DOHH2 (cell line): ENCODE measurements at regions not wholly inside any gene's neighbourhood (a gene's known extent, or its start where the extent isn't known, plus 50 kb on each side); places are given as distances from the start of the nearest gene placed in this dataset.

Experiments
- H3F3A ChIP-seq: fragments of 200-600 bp; sonication (generic), shearing (Covaris generic); 2 replicates; pipeline ENCODE4 v1.6.0; 2016; ENCODE audit warnings: antibody characterized with exemption, mild to moderate bottlenecking; ENCODE audit not compliant: control insufficient read depth, insufficient read depth
- H3K27ac ChIP-seq: fragments of 200-600 bp; sonication (generic); 2 replicates; pipeline ENCODE4 v1.5.1; 2014; ENCODE audit warnings: low read depth, mild to moderate bottlenecking, low read length, moderate library complexity
- H3K27me3 ChIP-seq: fragments of 200-600 bp; sonication (generic); 2 replicates; pipeline ENCODE4 v1.6.1; 2014; ENCODE audit warnings: mild to moderate bottlenecking, low read length, mixed read lengths; ENCODE audit not compliant: control insufficient read depth
- H3K36me3 ChIP-seq: fragments of 200-600 bp; sonication (generic); 2 replicates; pipeline ENCODE4 v1.6.1; 2014; ENCODE audit warnings: mild to moderate bottlenecking, low read length, moderate library complexity, mixed read lengths; ENCODE audit not compliant: control insufficient read depth
- H3K4me1 ChIP-seq: fragments of 200-600 bp; sonication (generic); 2 replicates; pipeline ENCODE4 v1.6.1; 2014; ENCODE audit warnings: mild to moderate bottlenecking, low read length, mixed read lengths; ENCODE audit not compliant: control insufficient read depth
- H3K4me2 ChIP-seq: fragments of 200-600 bp; sonication (generic); 2 replicates; pipeline ENCODE4 v1.6.0; 2014; ENCODE audit warnings: mild to moderate bottlenecking, low read length, moderate library complexity
- H3K4me3 ChIP-seq: fragments of 200-600 bp; sonication (generic); 2 replicates; pipeline ENCODE4 v1.5.1; 2014; ENCODE audit warnings: mild to moderate bottlenecking, low read length, mixed read lengths
- H3K79me2 ChIP-seq: fragments of 200-600 bp; sonication (generic); 2 replicates; pipeline ENCODE4 v1.6.1; 2014; ENCODE audit warnings: mild to moderate bottlenecking, low read length, mixed read lengths; ENCODE audit not compliant: control insufficient read depth
- H3K9me2 ChIP-seq: fragments of 200-600 bp; sonication (generic); replicated peaks from 2 replicates; pipeline ENCODE4 v1.6.1; 2014; ENCODE audit warnings: mild to moderate bottlenecking, low read length, mixed read lengths; ENCODE audit not compliant: control insufficient read depth
- H3K9me3 ChIP-seq: fragments of 200-600 bp; sonication (generic); 2 replicates; pipeline ENCODE4 v1.6.1; 2014; ENCODE audit warnings: antibody characterized with exemption, low read length, mixed read lengths; ENCODE audit not compliant: control insufficient read depth, insufficient read depth
- H4K20me1 ChIP-seq: fragments of 200-600 bp; sonication (generic); 2 replicates; pipeline ENCODE4 v1.6.0; 2014; ENCODE audit warnings: low read depth, mild to moderate bottlenecking, antibody characterized with exemption, low read length, moderate library complexity; ENCODE audit not compliant: control insufficient read depth, insufficient read depth
- EZH2phosphoT487 ChIP-seq: fragments of 200-600 bp; sonication (generic); IDR thresholded peaks from 2 replicates; pipeline ENCODE4 v1.6.1; 2017; ENCODE audit warnings: borderline replicate concordance, mild to moderate bottlenecking, antibody characterized with exemption, low read length, moderate library complexity, mixed read lengths
- TF ChIP-seq, protein P1 (sequence below): fragments of 200-600 bp; sonication (generic); IDR thresholded peaks from one replicate; pipeline ENCODE4 v1.5.1; 2014; ENCODE audit warnings: antibody characterized with exemption, mild to moderate bottlenecking, low read depth, low read length; ENCODE audit not compliant: poor library complexity, severe bottlenecking

DNA sequence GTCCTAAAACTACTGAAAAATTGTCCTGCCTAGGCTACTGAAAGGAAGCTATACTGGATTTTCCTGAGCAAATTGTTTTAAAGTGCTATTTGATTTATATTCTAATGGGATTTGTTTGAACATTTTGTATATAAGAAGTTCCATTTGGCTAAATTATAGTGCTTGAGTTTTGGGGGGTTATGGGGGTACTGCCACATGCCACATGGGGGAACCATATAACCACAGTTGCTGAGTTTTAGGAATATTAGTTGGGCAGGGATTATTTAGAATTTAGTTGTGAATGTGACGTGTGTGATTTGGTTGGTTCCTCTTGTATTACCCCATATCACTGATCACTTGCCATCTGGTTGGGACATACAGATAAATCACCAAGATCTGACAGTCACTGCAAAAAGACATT lies 224.5 kb upstream of the TAPT1 start:
- Histone ChIP-seq H3K4me1 (no peaks in the 10 kb centered on the region), H3K27me3 (no peaks in the 10 kb centered on the region), H3K4me3 (no peak overlapping the region), H3K36me3 (no peaks in the 10 kb centered on the region), H3K27ac (no peak overlapping the region), H3K9me2 (no peaks in the 10 kb centered on the region), H3K79me2 (no peaks in the 10 kb centered on the region), H3K9me3 (no peaks in the 10 kb centered on the region), H3K4me2 (no peak overlapping the region), H4K20me1 (no peaks in the 10 kb centered on the region), H3F3A (no peaks in the 10 kb centered on the region)
- no peak for TF ChIP-seq EZH2phosphoT487
- TF ChIP-seq, protein P1, sequence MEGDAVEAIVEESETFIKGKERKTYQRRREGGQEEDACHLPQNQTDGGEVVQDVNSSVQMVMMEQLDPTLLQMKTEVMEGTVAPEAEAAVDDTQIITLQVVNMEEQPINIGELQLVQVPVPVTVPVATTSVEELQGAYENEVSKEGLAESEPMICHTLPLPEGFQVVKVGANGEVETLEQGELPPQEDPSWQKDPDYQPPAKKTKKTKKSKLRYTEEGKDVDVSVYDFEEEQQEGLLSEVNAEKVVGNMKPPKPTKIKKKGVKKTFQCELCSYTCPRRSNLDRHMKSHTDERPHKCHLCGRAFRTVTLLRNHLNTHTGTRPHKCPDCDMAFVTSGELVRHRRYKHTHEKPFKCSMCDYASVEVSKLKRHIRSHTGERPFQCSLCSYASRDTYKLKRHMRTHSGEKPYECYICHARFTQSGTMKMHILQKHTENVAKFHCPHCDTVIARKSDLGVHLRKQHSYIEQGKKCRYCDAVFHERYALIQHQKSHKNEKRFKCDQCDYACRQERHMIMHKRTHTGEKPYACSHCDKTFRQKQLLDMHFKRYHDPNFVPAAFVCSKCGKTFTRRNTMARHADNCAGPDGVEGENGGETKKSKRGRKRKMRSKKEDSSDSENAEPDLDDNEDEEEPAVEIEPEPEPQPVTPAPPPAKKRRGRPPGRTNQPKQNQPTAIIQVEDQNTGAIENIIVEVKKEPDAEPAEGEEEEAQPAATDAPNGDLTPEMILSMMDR, result no peak

DNA sequence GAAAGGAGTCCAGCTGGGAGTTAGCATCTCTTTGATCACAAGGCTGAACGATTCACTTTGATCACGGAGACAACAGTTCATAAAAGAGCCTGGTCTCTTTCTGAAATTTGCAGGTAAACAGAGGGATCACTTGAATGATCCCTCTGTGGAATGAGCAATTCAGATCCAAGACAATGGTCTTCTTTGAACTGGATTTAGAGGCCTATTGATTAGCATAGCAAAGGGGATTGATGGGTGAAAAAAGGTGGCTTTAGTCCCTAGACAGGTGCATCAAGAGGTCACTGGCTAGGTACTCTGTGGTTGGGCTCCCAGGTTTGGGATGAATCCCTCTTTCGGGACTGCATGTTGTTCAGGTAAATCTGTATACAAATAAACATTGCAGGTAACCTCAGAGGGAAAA lies 223.8 kb upstream of the TAPT1 start:
- no peak overlapping the region for H3K4me3 ChIP-seq
- no peaks in the 10 kb centered on the region for H3F3A ChIP-seq
- H3K36me3 ChIP-seq, result no peaks in the 10 kb centered on the region
- H3K79me2 ChIP-seq, result no peaks in the 10 kb centered on the region
- H3K9me3 ChIP-seq, result no peaks in the 10 kb centered on the region
- no peaks in the 10 kb centered on the region for H3K27me3 ChIP-seq
- H3K4me2 ChIP-seq, result no peak overlapping the region
- H3K9me2 ChIP-seq, result no peaks in the 10 kb centered on the region
- no peaks in the 10 kb centered on the region for H4K20me1 ChIP-seq
- TF ChIP-seq, protein P1, result no peak
- TF ChIP-seq EZH2phosphoT487, result no peak
- no peak overlapping the region for H3K27ac ChIP-seq
- H3K4me1 ChIP-seq, result no peaks in the 10 kb centered on the region

DNA sequence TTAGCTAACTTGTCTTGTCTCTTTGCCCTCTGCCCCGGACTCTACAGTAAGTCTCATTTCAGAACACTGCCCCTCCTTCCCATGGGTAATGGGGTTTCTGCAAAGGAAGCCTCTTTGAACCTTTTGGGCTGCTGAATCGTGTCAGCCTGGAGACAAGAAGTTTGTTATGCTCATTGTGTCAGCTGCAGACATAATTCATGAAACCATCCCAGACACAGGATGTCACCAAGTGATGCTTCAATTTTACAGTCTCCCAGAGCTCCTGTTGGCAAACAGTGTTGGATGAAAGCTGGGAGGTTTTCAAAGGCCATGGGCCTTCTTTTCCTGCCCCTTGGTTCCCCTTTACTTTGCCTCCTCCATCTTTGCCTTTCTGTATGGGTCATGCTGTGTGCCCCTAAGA lies 223.1 kb upstream of the TAPT1 start:
- Histone ChIP-seq H3K79me2 (no peaks in the 10 kb centered on the region), H3F3A (no peaks in the 10 kb centered on the region), H3K4me3 (no peak overlapping the region), H3K27me3 (no peaks in the 10 kb centered on the region), H3K9me2 (no peaks in the 10 kb centered on the region), H3K4me1 (no peaks in the 10 kb centered on the region), H3K4me2 (no peak overlapping the region), H4K20me1 (no peaks in the 10 kb centered on the region), H3K27ac (no peak overlapping the region), H3K9me3 (no peaks in the 10 kb centered on the region), H3K36me3 (no peaks in the 10 kb centered on the region)
- TF ChIP-seq, protein P1, result no peak
- TF ChIP-seq EZH2phosphoT487, result no peak

DNA sequence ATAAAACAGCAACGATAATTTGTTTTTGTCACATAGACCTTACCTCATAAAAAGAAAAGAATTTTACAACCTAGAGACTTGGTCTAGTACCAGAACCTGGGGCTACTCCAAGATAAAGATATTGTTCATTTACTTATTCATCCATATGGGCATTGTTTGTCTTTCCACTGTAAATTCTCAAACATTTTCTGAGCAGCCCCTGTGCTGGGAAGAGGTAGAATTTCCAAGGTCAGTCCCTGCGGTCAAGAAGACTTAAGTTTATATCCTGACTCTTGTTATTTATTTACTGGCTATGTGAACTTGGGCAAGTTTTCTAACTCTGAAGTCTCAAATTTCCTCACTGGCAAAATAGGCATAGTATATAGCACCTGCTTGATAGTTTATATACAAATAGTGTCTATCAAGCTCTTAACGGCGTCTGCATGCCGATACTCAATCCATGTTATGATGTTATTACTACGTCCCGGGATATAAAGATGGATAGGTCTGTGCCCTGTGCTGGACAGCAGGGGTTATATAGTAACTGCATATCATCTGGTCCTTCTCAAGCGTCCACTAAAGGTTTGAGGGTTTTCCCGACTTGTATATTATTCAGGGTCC lies 222.1 kb upstream of the TAPT1 start:
- Histone ChIP-seq H3K27me3 (no peaks in the 10 kb centered on the region), H3K79me2 (no peaks in the 10 kb centered on the region), H3K27ac (no peak overlapping the region), H3F3A (no peaks in the 10 kb centered on the region), H3K9me2 (no peaks in the 10 kb centered on the region), H4K20me1 (no peaks in the 10 kb centered on the region), H3K4me2 (no peak overlapping the region), H3K4me3 (no peak overlapping the region), H3K4me1 (no peaks in the 10 kb centered on the region), H3K36me3 (no peaks in the 10 kb centered on the region), H3K9me3 (no peaks in the 10 kb centered on the region)
- TF ChIP-seq, protein P1, result no peak
- no peak for TF ChIP-seq EZH2phosphoT487
